IMR-90 (cell line): ENCODE measurements at regions not wholly inside any gene's neighbourhood (a gene's known extent, or its start where the extent isn't known, plus 50 kb on each side); places are given as distances from the start of the nearest gene placed in this dataset.

Experiments
- ATAC-seq: fragments of 200-7000 bp; cut with Tn5 transposase; 2 replicates; pipeline ENCODE4 v1.9.1; 2020; ENCODE audit warnings: low read depth, mild to moderate bottlenecking, moderate library complexity
- BruUV-seq: library from RNA; stranded (reverse); fragments of 400-500 nt; replicated peaks from 2 replicates; lab custom pipeline; 2021; lab: Mats Ljungman, UMichigan
- CTCF ChIA-PET: fragments of 300-600 bp; formaldehyde crosslinking; extraction: SDS; loops from one replicate; lab custom pipeline; 2021; ENCODE audit warnings: antibody characterized with exemption; lab: Yijun Ruan, JAX
- POLR2A ChIA-PET: fragments of 300-600 bp; sonication (Branson Sonifier 250); formaldehyde crosslinking; loops from one replicate; lab custom pipeline; 2022; ENCODE audit warnings: antibody characterized with exemption; ENCODE audit not compliant: unreplicated experiment; lab: Charles Lee
- DNase-seq: peaks from one replicate; pipeline ENCODE4 v3.0.0; 2013
- H2AFZ ChIP-seq: replicated peaks from 2 replicates; pipeline ENCODE3; 2013; ENCODE audit warnings: low read length, mild to moderate bottlenecking; ENCODE audit not compliant: poor library complexity
- H2AK5ac ChIP-seq: 2 replicates; pipeline ENCODE4 v1.6.1; 2013; ENCODE audit warnings: low read depth, low read length, inconsistent platforms
- H2AK9ac ChIP-seq: replicated peaks from 2 replicates; pipeline ENCODE3; 2013; ENCODE audit warnings: mild to moderate bottlenecking, low read depth, low read length, moderate library complexity; ENCODE audit not compliant: poor library complexity
- H2BK120ac ChIP-seq: 2 replicates; pipeline ENCODE4 v1.6.1; 2013; ENCODE audit warnings: low read depth, low read length, inconsistent platforms
- H2BK15ac ChIP-seq: 3 replicates; pipeline ENCODE4 v1.6.1; 2013; ENCODE audit warnings: low read depth, low read length, inconsistent platforms
- H2BK20ac ChIP-seq: 2 replicates; pipeline ENCODE4 v1.6.1; 2013; ENCODE audit warnings: low read depth, mild to moderate bottlenecking, inconsistent platforms, low read length, moderate library complexity
- H2BK5ac ChIP-seq: 2 replicates; pipeline ENCODE4 v1.6.1; 2013; ENCODE audit warnings: mild to moderate bottlenecking, low read depth, low read length, inconsistent platforms; ENCODE audit not compliant: poor library complexity, severe bottlenecking
- H3K14ac ChIP-seq: replicated peaks from 2 replicates; pipeline ENCODE4 v1.6.1; 2013; ENCODE audit warnings: low read depth, low read length, inconsistent platforms
- H3K18ac ChIP-seq: 2 replicates; pipeline ENCODE4 v1.6.1; 2013; ENCODE audit warnings: low read depth, low read length, control low read depth
- H3K23ac ChIP-seq: 2 replicates; pipeline ENCODE4 v1.6.1; 2013; ENCODE audit warnings: low read depth, low read length, inconsistent platforms
- H3K27ac ChIP-seq: 2 replicates; pipeline ENCODE4 v1.5.1; 2013; ENCODE audit warnings: mild to moderate bottlenecking, control low read depth, low read length; ENCODE audit not compliant: insufficient read depth
- H3K27me3 ChIP-seq: 2 replicates; pipeline ENCODE4 v1.6.1; 2013; ENCODE audit warnings: low read length; ENCODE audit not compliant: control insufficient read depth, insufficient read depth
- H3K36me3 ChIP-seq: 2 replicates; pipeline ENCODE4 v1.6.1; 2013; ENCODE audit warnings: low read length, mixed read lengths; ENCODE audit not compliant: control insufficient read depth, insufficient read depth
- H3K4ac ChIP-seq: 2 replicates; pipeline ENCODE4 v1.6.1; 2013; ENCODE audit warnings: low read depth, low read length, inconsistent platforms
- H3K4me1 ChIP-seq: 2 replicates; pipeline ENCODE4 v1.6.1; 2013; ENCODE audit warnings: low read length, mixed read lengths; ENCODE audit not compliant: control insufficient read depth, insufficient read depth
- H3K4me2 ChIP-seq: 2 replicates; pipeline ENCODE4 v1.6.1; 2013; ENCODE audit warnings: low read depth, mild to moderate bottlenecking, control low read depth, low read length, moderate library complexity
- H3K4me3 ChIP-seq: 2 replicates; pipeline ENCODE4 v1.5.1; 2013; ENCODE audit warnings: low read depth, mild to moderate bottlenecking, control low read depth, low read length, moderate library complexity; ENCODE audit not compliant: insufficient read depth
- H3K56ac ChIP-seq: 2 replicates; pipeline ENCODE4 v1.6.1; 2013; ENCODE audit warnings: low read length, inconsistent platforms; ENCODE audit not compliant: insufficient read depth; ENCODE audit errors: extremely low read depth
- H3K79me1 ChIP-seq, 2 experiments: 2 replicates each; pipeline ENCODE4 v1.6.1; 2013; ENCODE audit warnings: low read length in 2 of 2, inconsistent platforms in 1 of 2, low read depth in 1 of 2
- H3K9ac ChIP-seq: 2 replicates; pipeline ENCODE4 v1.6.1; 2013; ENCODE audit warnings: low read depth, low read length, control low read depth
- H3K9me1 ChIP-seq: 2 replicates; pipeline ENCODE4 v1.6.1; 2013; ENCODE audit warnings: low read length, inconsistent platforms; ENCODE audit not compliant: insufficient read depth
- H3K9me3 ChIP-seq: 2 replicates; pipeline ENCODE4 v1.6.1; 2013; ENCODE audit warnings: low read length; ENCODE audit not compliant: control insufficient read depth, insufficient read depth
- H4K20me1 ChIP-seq: 2 replicates; pipeline ENCODE4 v1.6.1; 2013; ENCODE audit warnings: low read length, inconsistent platforms; ENCODE audit not compliant: insufficient read depth
- H4K5ac ChIP-seq: 2 replicates; pipeline ENCODE4 v1.6.1; 2013; ENCODE audit warnings: mild to moderate bottlenecking, low read depth, low read length, control low read depth
- H4K8ac ChIP-seq, 2 experiments: 2 replicates each; pipeline ENCODE4 v1.6.1; 2013; ENCODE audit warnings: low read depth in 2 of 2, low read length in 2 of 2, control low read depth in 1 of 2, inconsistent platforms in 1 of 2
- H4K91ac ChIP-seq: 2 replicates; pipeline ENCODE4 v1.6.1; 2013; ENCODE audit warnings: low read depth, low read length, inconsistent platforms; ENCODE audit not compliant: insufficient read depth
- ELK1 ChIP-seq: fragments of 150-350 bp; IDR thresholded peaks from 2 replicates; pipeline ENCODE4 v1.6.1; 2016; ENCODE audit warnings: low read depth, mild to moderate bottlenecking, low read length, moderate library complexity, borderline replicate concordance
- MXI1 ChIP-seq: IDR thresholded peaks from 2 replicates; pipeline ENCODE4 v1.6.1; 2012; ENCODE audit warnings: low read depth, mild to moderate bottlenecking, low read length, moderate library complexity, borderline replicate concordance
- POLR2A ChIP-seq: IDR thresholded peaks from 2 replicates; pipeline ENCODE4 v1.6.1; 2012; ENCODE audit warnings: mild to moderate bottlenecking, low read depth, low read length
- WGBS, 2 experiments: methylation state at CpG; one replicate each; pipeline versions ENCODE4 v1.1.5 to v1.1.7; 2013; ENCODE audit warnings: missing lambda C conversion rate in 2 of 2; ENCODE audit not compliant: insufficient read length in 1 of 2; ENCODE audit errors: extremely low coverage in 2 of 2; 5-methylcytosine and 5-hydroxymethylcytosine counted together
- dilution Hi-C: fragments of 300-500 bp; cut with HindIII; formaldehyde crosslinking; loops from one replicate; pipeline ENCODE4 v1.14.3; 2018; ENCODE audit warnings: low sequenced_read_pairs; ENCODE audit not compliant: unreplicated experiment
- in situ Hi-C: fragments of 300-500 bp; cut with MboI; formaldehyde crosslinking; loops from 3 replicates; pipeline ENCODE4 v1.14.3; 2019; ENCODE audit warnings: low sequenced_read_pairs, inconsistent platforms, mixed read lengths
- intact Hi-C: fragments of 100-400 bp; cut with micrococcal nuclease; formaldehyde crosslinking; loops from 2 replicates; pipeline ENCODE4 v1.10.0; 2022

- Histone ChIP-seq H3K79me1 (no peaks in the 10 kb centered on the region), H3K18ac (no peak overlapping the region), H3K9ac (no peak overlapping the region), H2BK15ac (no peak overlapping the region), H3K23ac (no peak overlapping the region), H3K4ac (no peak overlapping the region), H3K4me1 (no peaks in the 10 kb centered on the region), H3K4me3 (no peak overlapping the region), H4K20me1 (no peaks in the 10 kb centered on the region), H4K8ac (no peak overlapping the region), H4K91ac (no peak overlapping the region), H2BK20ac (no peak overlapping the region), H3K56ac (no peak overlapping the region), H3K27ac (no peak overlapping the region), H2BK120ac (no peak overlapping the region), H2AK5ac (no peak overlapping the region), H3K27me3 (no peaks in the 10 kb centered on the region), H4K5ac (no peak overlapping the region), H3K9me1 (no peaks in the 10 kb centered on the region), H2BK5ac (no peak overlapping the region), H3K4me2 (no peak overlapping the region), H2AK9ac (no peak overlapping the region), H2AFZ (no peak overlapping the region), H3K9me3 (peaks cover 3% of the 10 kb centered on the region), H3K14ac (no peak overlapping the region), H3K36me3 (no peaks in the 10 kb centered on the region)
- dilution Hi-C loops = no loop called here
- no peak for ATAC-seq
- WGBS, 2 experiments = no CpG with 5 or more reads among the region's 2 CpGs
- ChIA-PET POLR2A (no interaction called here), CTCF (no interaction called here)
- intact Hi-C loops = no loop called here
- no peak for TF ChIP-seq POLR2A
- no peak for TF ChIP-seq ELK1
- no peak for TF ChIP-seq MXI1
- no peak for DNase-seq
- in situ Hi-C loops = no loop called here
- BruUV-seq = no TSS peak
Measured at GRCh38 chr5:25095261-25095660, 450.5 kb upstream of the CDH10 start.
